ENCODE measurements at regions not wholly inside any gene's neighbourhood (a gene's known extent, or its start where the extent isn't known, plus 50 kb on each side); places are given as distances from the start of the nearest gene placed in this dataset.

GRCh38 chr18:41501848-41502247 is 453.2 kb upstream of the PIK3C3 start:
- Histone ChIP-seq H2AFZ (ENCODE audit: low read length) (no peak overlapping the region), H3K36me3 (ENCODE audit: insufficient read depth, low read length) (no peaks in the 10 kb centered on the region), H3K4me1 (ENCODE audit: insufficient read depth, low read length, severe bottlenecking) (no peaks in the 10 kb centered on the region), H3K4me2 (ENCODE audit: low read length) (no peak overlapping the region), H3F3A (ENCODE audit: insufficient read depth, low read length) (no peaks in the 10 kb centered on the region), H3K79me2 (ENCODE audit: insufficient read depth, low read length) (no peaks in the 10 kb centered on the region), H3K4me3 (ENCODE audit: low read depth, low read length, poor library complexity, severe bottlenecking) (no peak overlapping the region), H3K27me3 (ENCODE audit: insufficient read depth, low read length) (no peaks in the 10 kb centered on the region), H3K9me3 (ENCODE audit: low read length) (no peaks in the 10 kb centered on the region), H3K9me2 (ENCODE audit: low read depth, low read length) (no peaks in the 10 kb centered on the region), H3K27ac (ENCODE audit: low read depth, low read length, poor library complexity, severe bottlenecking) (no peak overlapping the region), H3K9ac (ENCODE audit: low read length) (no peak overlapping the region), H4K20me1 (ENCODE audit: insufficient read depth, low read length) (no peaks in the 10 kb centered on the region)
- TF ChIP-seq EZH2 (IDR thresholded peaks at IDR 0.05; ENCODE audit: borderline replicate concordance, low read length) (no peak), CTCF (IDR thresholded peaks at IDR 0.05; ENCODE audit: low read length) (no peak)

- TF ChIP-seq EZH2 (IDR thresholded peaks at IDR 0.05; ENCODE audit: borderline replicate concordance, low read length) = no peak
- TF ChIP-seq CTCF (IDR thresholded peaks at IDR 0.05; ENCODE audit: low read length) = no peak
- H3K4me3 ChIP-seq (ENCODE audit: low read depth, low read length, poor library complexity, severe bottlenecking) = no peak overlapping the region
Observed at GRCh38 chr18:41499345-41499744, 455.7 kb upstream of the PIK3C3 start.

GRCh38 chr18:41490861-41491260 is 464.2 kb upstream of the PIK3C3 start:
- no peak for TF ChIP-seq CTCF (IDR thresholded peaks at IDR 0.05; ENCODE audit: low read length)
- Histone ChIP-seq H3K9me2 (ENCODE audit: low read depth, low read length) (no peaks in the 10 kb centered on the region), H3K9ac (ENCODE audit: low read length) (no peak overlapping the region), H3K4me1 (ENCODE audit: insufficient read depth, low read length, severe bottlenecking) (no peaks in the 10 kb centered on the region), H4K20me1 (ENCODE audit: insufficient read depth, low read length) (no peaks in the 10 kb centered on the region), H3K4me3 (ENCODE audit: low read depth, low read length, poor library complexity, severe bottlenecking) (no peak overlapping the region), H2AFZ (ENCODE audit: low read length) (no peak overlapping the region), H3K36me3 (ENCODE audit: insufficient read depth, low read length) (no peaks in the 10 kb centered on the region), H3F3A (ENCODE audit: insufficient read depth, low read length) (no peaks in the 10 kb centered on the region), H3K79me2 (ENCODE audit: insufficient read depth, low read length) (no peaks in the 10 kb centered on the region), H3K27ac (ENCODE audit: low read depth, low read length, poor library complexity, severe bottlenecking) (no peak overlapping the region), H3K27me3 (ENCODE audit: insufficient read depth, low read length) (no peaks in the 10 kb centered on the region), H3K9me3 (ENCODE audit: low read length) (no peaks in the 10 kb centered on the region), H3K4me2 (ENCODE audit: low read length) (no peak overlapping the region)

More at GRCh38 chr18:41499345-41499744, 455.7 kb upstream of the PIK3C3 start:
- no peaks in the 10 kb centered on the region for H3K79me2 ChIP-seq (ENCODE audit: insufficient read depth, low read length)
- H3K9ac ChIP-seq (ENCODE audit: low read length) = no peak overlapping the region
- H3K4me1 ChIP-seq (ENCODE audit: insufficient read depth, low read length, severe bottlenecking) = no peaks in the 10 kb centered on the region
- no peaks in the 10 kb centered on the region for H4K20me1 ChIP-seq (ENCODE audit: insufficient read depth, low read length)
- no peak overlapping the region for H3K4me2 ChIP-seq (ENCODE audit: low read length)
- no peaks in the 10 kb centered on the region for H3K9me2 ChIP-seq (ENCODE audit: low read depth, low read length)
- H3K36me3 ChIP-seq (ENCODE audit: insufficient read depth, low read length) = no peaks in the 10 kb centered on the region
- no peaks in the 10 kb centered on the region for H3K9me3 ChIP-seq (ENCODE audit: low read length)
- H3K27me3 ChIP-seq (ENCODE audit: insufficient read depth, low read length) = no peaks in the 10 kb centered on the region
- no peaks in the 10 kb centered on the region for H3F3A ChIP-seq (ENCODE audit: insufficient read depth, low read length)
- H3K27ac ChIP-seq (ENCODE audit: low read depth, low read length, poor library complexity, severe bottlenecking) = no peak overlapping the region
- no peak overlapping the region for H2AFZ ChIP-seq (ENCODE audit: low read length)
